ENCODE measurements at regions not wholly inside any gene's neighbourhood (a gene's known extent, or its start where the extent isn't known, plus 50 kb on each side); places are given as distances from the start of the nearest gene placed in this dataset.

DNA sequence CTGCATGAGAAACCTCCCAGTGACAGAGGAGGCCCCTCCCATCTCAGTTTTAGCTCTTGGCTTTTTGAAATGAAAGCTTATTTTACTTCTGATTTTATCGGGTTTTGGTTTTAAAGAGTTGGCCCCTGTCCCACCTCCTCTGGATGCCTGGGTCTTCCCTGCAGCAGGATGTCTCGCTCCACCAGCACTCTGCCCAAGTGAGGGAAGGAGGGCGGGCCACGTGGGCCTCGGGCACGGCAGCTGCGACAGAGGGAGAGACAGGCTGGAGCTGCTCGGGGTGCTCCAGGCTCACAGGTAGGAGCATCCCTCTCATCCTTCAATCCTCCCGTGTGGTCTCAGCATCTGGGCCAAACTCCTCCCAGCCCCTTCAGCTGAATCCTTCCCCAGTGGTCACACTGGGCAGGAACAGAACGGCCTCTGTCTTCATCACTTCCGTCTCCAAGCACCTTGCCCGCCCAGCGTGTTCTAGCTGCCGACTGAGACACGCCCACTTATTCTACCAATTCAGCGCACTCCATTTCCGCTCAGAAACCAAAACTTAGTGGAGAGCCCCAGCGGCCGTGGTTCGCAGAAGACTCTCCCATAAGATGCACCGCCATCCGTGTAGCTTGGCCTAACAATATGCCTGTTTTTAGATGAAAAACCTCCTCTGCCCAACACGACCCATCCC lies 222.9 kb downstream of the GLRX3 start:
- Histone ChIP-seq H2AFZ (no peak overlapping the region), H4K20me1 (replicated peaks; ENCODE audit: insufficient read depth) (no peaks in the 10 kb centered on the region), H3K4me3 (no peak overlapping the region), H3K27ac (ENCODE audit: low read depth) (no peak overlapping the region), H3K36me3 (ENCODE audit: insufficient read depth) (no peaks in the 10 kb centered on the region), H3K79me2 (replicated peaks; ENCODE audit: insufficient read depth) (no peaks in the 10 kb centered on the region), H3K27me3 (ENCODE audit: insufficient read depth) (no peaks in the 10 kb centered on the region), H3K9me2 (ENCODE audit: insufficient read depth) (no peaks in the 10 kb centered on the region), H3F3A (replicated peaks; ENCODE audit: low read depth) (no peaks in the 10 kb centered on the region), H3K4me2 (no peak overlapping the region), H3K4me1 (ENCODE audit: insufficient read depth) (no peaks in the 10 kb centered on the region)
- H3K4me3 Mint-ChIP-seq: no peak overlapping the region
- no peaks in the 10 kb centered on the region; the same call in 2 of the 3 replicates for H3K4me1 Mint-ChIP-seq
- peaks cover 57% of the 10 kb centered on the region for H3K36me3 Mint-ChIP-seq (ENCODE audit: low read depth)
- ATAC-seq (no peak), DNase-seq (ENCODE audit: low spot score) (no peak)
- peaks cover 98% of the 10 kb centered on the region for H3K9me3 Mint-ChIP-seq
- no peak overlapping the region for H3K27ac Mint-ChIP-seq
- H3K27me3 Mint-ChIP-seq (ENCODE audit: insufficient read depth, low read depth, poor library complexity): peaks cover 5% of the 10 kb centered on the region
- TF ChIP-seq ZNF331 (CRISPR knock-in tag; IDR thresholded peaks at IDR 0.05; ENCODE audit: low read depth): no peak
- no peak for TF ChIP-seq POLR2AphosphoS5 (IDR thresholded peaks at IDR 0.05; ENCODE audit: low read depth)
- no peak for TF ChIP-seq STAT1 (IDR thresholded peaks at IDR 0.05; ENCODE audit: unreplicated experiment)
- TF ChIP-seq, protein P1, sequence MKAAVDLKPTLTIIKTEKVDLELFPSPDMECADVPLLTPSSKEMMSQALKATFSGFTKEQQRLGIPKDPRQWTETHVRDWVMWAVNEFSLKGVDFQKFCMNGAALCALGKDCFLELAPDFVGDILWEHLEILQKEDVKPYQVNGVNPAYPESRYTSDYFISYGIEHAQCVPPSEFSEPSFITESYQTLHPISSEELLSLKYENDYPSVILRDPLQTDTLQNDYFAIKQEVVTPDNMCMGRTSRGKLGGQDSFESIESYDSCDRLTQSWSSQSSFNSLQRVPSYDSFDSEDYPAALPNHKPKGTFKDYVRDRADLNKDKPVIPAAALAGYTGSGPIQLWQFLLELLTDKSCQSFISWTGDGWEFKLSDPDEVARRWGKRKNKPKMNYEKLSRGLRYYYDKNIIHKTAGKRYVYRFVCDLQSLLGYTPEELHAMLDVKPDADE (IDR thresholded peaks at IDR 0.05): no peak
- TF ChIP-seq NANOG (IDR thresholded peaks at IDR 0.05; ENCODE audit: borderline replicate concordance): no peak
- TF ChIP-seq EZH2 (IDR thresholded peaks at IDR 0.05; ENCODE audit: low read depth, unreplicated experiment): no peak
- no peak for TF ChIP-seq EZH2phosphoT487 (IDR thresholded peaks at IDR 0.05; ENCODE audit: unreplicated experiment)
- no peak for TF ChIP-seq JUNB (IDR thresholded peaks at IDR 0.05; ENCODE audit: unreplicated experiment)
- TF ChIP-seq, protein P2, sequence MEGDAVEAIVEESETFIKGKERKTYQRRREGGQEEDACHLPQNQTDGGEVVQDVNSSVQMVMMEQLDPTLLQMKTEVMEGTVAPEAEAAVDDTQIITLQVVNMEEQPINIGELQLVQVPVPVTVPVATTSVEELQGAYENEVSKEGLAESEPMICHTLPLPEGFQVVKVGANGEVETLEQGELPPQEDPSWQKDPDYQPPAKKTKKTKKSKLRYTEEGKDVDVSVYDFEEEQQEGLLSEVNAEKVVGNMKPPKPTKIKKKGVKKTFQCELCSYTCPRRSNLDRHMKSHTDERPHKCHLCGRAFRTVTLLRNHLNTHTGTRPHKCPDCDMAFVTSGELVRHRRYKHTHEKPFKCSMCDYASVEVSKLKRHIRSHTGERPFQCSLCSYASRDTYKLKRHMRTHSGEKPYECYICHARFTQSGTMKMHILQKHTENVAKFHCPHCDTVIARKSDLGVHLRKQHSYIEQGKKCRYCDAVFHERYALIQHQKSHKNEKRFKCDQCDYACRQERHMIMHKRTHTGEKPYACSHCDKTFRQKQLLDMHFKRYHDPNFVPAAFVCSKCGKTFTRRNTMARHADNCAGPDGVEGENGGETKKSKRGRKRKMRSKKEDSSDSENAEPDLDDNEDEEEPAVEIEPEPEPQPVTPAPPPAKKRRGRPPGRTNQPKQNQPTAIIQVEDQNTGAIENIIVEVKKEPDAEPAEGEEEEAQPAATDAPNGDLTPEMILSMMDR (conservative IDR thresholded peaks at IDR 0.05; ENCODE audit: low read depth in 2 of 2): no peak
- TF ChIP-seq REST (IDR thresholded peaks at IDR 0.05; ENCODE audit: unreplicated experiment): no peak
- no peak for TF ChIP-seq ZNF462 (CRISPR knock-in tag; IDR thresholded peaks at IDR 0.05)
- TF ChIP-seq CREB1 (CRISPR knock-in tag; IDR thresholded peaks at IDR 0.05; ENCODE audit: low read depth): no peak
- TF ChIP-seq ZNF114 (CRISPR knock-in tag; IDR thresholded peaks at IDR 0.05): no peak

Data from GM23338 (cell line).